ENCODE measurements at regions not wholly inside any gene's neighbourhood (a gene's known extent, or its start where the extent isn't known, plus 50 kb on each side); places are given as distances from the start of the nearest gene placed in this dataset.

DNA sequence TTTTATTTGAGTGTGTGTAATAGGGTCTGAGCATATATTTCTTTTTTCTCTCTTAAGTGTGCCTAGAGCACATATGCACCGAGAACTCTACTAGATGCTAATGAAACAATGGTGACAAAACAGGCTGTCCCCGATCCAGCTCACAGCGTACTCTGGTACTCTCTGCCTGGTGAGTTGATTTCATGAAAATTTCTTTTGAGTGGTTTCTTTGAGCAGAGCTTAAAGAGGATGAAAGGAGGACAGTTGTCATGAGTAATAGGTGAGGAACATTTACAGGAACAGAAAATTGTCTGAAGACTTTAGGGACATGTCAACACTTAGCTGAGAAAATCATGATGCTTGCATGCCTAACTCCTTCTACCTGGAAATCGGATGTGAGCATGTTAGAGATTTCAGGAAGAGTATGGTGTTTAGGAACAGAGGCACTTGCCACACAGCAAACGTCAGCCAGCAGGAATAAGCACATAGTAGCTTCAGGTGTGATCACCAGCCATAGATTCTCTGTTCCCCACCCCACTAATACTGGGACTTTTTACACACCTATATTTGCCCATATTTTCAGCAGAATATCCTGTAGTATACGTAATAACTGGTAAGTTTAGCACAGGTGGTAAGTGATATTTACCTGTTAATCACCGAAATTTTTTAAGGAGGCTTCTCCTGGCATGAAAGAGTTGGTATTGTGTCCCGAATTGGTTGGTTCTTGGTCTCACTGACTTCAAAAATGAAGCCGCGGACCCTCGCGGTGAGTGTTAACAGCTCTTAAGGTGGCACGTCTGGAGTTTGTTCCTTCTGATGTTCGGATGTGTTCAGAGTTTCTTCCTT lies 111.1 kb downstream of the ZNF330 start:
- TF ChIP-seq, protein P1, sequence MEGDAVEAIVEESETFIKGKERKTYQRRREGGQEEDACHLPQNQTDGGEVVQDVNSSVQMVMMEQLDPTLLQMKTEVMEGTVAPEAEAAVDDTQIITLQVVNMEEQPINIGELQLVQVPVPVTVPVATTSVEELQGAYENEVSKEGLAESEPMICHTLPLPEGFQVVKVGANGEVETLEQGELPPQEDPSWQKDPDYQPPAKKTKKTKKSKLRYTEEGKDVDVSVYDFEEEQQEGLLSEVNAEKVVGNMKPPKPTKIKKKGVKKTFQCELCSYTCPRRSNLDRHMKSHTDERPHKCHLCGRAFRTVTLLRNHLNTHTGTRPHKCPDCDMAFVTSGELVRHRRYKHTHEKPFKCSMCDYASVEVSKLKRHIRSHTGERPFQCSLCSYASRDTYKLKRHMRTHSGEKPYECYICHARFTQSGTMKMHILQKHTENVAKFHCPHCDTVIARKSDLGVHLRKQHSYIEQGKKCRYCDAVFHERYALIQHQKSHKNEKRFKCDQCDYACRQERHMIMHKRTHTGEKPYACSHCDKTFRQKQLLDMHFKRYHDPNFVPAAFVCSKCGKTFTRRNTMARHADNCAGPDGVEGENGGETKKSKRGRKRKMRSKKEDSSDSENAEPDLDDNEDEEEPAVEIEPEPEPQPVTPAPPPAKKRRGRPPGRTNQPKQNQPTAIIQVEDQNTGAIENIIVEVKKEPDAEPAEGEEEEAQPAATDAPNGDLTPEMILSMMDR (IDR thresholded peaks at IDR 0.05; ENCODE audit: low read depth, low read length, poor library complexity, severe bottlenecking): no peak
- TF ChIP-seq EZH2phosphoT487 (IDR thresholded peaks at IDR 0.05; ENCODE audit: borderline replicate concordance, low read length): no peak
